MM.1S (cell line): ENCODE measurements at regions not wholly inside any gene's neighbourhood (a gene's known extent, or its start where the extent isn't known, plus 50 kb on each side); places are given as distances from the start of the nearest gene placed in this dataset.

Source experiments
- DNase-seq: peaks from one replicate; pipeline ENCODE4 v3.0.0-alpha.2; 2015
- H2AFZ ChIP-seq: fragments of 300-600 bp; sonication (generic); 2 replicates; pipeline ENCODE4 v1.6.0; 2016; ENCODE audit warnings: antibody characterized with exemption, low read length
- H3F3A ChIP-seq: fragments of 300-600 bp; sonication (generic); 2 replicates; pipeline ENCODE4 v1.6.1; 2016; ENCODE audit warnings: mild to moderate bottlenecking, antibody characterized with exemption, low read length, moderate library complexity, mixed read lengths; ENCODE audit not compliant: insufficient read depth
- H3K27ac ChIP-seq: fragments of 300-600 bp; sonication (generic); 2 replicates; pipeline ENCODE4 v1.5.1; 2016; ENCODE audit warnings: mild to moderate bottlenecking, low read length
- H3K27me3 ChIP-seq: fragments of 300-600 bp; sonication (generic); replicated peaks from 2 replicates; pipeline ENCODE4 v1.6.0; 2016; ENCODE audit warnings: low read length; ENCODE audit not compliant: insufficient read depth
- H3K36me3 ChIP-seq: fragments of 300-600 bp; sonication (generic); replicated peaks from 2 replicates; pipeline ENCODE4 v1.6.1; 2016; ENCODE audit warnings: mild to moderate bottlenecking, low read length, mixed read lengths; ENCODE audit not compliant: insufficient read depth
- H3K4me1 ChIP-seq: fragments of 300-600 bp; sonication (generic); 2 replicates; pipeline ENCODE4 v1.6.1; 2016; ENCODE audit warnings: low read length, mixed read lengths
- H3K4me2 ChIP-seq: fragments of 300-600 bp; sonication (generic); 2 replicates; pipeline ENCODE4 v1.6.0; 2016; ENCODE audit warnings: low read depth, low read length
- H3K4me3 ChIP-seq: fragments of 300-600 bp; sonication (generic); 2 replicates; pipeline ENCODE4 v1.5.1; 2016; ENCODE audit warnings: low read length, mixed read lengths
- H3K79me2 ChIP-seq: fragments of 300-600 bp; sonication (generic); 2 replicates; pipeline ENCODE4 v1.6.1; 2016; ENCODE audit warnings: mixed run types, low read length, mixed read lengths
- H3K9ac ChIP-seq: fragments of 300-600 bp; sonication (generic); 2 replicates; pipeline ENCODE4 v1.6.1; 2016; ENCODE audit warnings: low read length, mixed read lengths
- H3K9me2 ChIP-seq: fragments of 300-600 bp; sonication (generic); replicated peaks from 2 replicates; pipeline ENCODE4 v1.6.1; 2016; ENCODE audit warnings: mild to moderate bottlenecking, low read length, mixed read lengths; ENCODE audit not compliant: insufficient read depth
- H3K9me3 ChIP-seq: fragments of 300-600 bp; sonication (generic); replicated peaks from 2 replicates; pipeline ENCODE4 v1.6.1; 2016; ENCODE audit warnings: mild to moderate bottlenecking, low read length, mixed read lengths; ENCODE audit not compliant: insufficient read depth
- H4K20me1 ChIP-seq: fragments of 300-600 bp; sonication (generic); 2 replicates; pipeline ENCODE4 v1.6.1; 2016; ENCODE audit warnings: mild to moderate bottlenecking, low read length, moderate library complexity, mixed read lengths; ENCODE audit not compliant: insufficient read depth
- EZH2 ChIP-seq: fragments of 300-600 bp; sonication (generic); optimal IDR thresholded peaks from 2 replicates; pipeline ENCODE3; 2017; ENCODE audit warnings: low read depth, mild to moderate bottlenecking, antibody characterized with exemption, low read length, mixed read lengths
- EZH2phosphoT487 ChIP-seq: fragments of 300-600 bp; sonication (generic); IDR thresholded peaks from 2 replicates; pipeline ENCODE4 v1.6.1; 2018; ENCODE audit warnings: antibody characterized with exemption, low read length
- TF ChIP-seq, protein P1 (sequence below): fragments of 300-600 bp; sonication (generic); IDR thresholded peaks from 2 replicates; pipeline ENCODE4 v1.5.1; 2016; ENCODE audit warnings: antibody characterized with exemption, low read length, mixed read lengths

DNA sequence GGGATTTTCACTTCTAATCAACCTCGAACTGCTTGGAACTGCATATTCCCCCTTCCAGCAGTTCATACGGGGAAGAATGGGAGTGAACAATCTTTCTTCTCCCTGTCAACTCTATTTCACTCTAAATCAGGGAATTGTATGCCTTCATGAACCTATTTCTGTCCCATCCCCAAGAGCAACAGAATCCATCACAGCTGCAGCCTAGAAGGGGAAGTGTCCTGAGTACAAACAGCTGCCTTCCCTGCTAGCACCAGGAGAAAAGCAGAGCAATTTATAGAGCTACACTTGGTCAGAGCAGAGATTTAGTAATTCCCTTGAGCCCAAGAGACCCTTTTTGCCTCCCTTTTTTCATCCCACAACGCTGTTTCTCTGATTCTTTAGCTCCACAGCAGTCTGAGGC is 208.4 kb downstream of the ADGRG6 start:
- Histone ChIP-seq H3K4me2 (no peak overlapping the region), H2AFZ (no peak overlapping the region), H3K9me3 (no peaks in the 10 kb centered on the region), H3K27ac (no peak overlapping the region), H3K36me3 (no peaks in the 10 kb centered on the region), H3K79me2 (no peaks in the 10 kb centered on the region), H3K9ac (no peak overlapping the region), H3K4me3 (no peak overlapping the region), H4K20me1 (no peaks in the 10 kb centered on the region), H3F3A (no peaks in the 10 kb centered on the region), H3K27me3 (no peaks in the 10 kb centered on the region), H3K9me2 (no peaks in the 10 kb centered on the region), H3K4me1 (no peaks in the 10 kb centered on the region)
- no peak for DNase-seq
- TF ChIP-seq EZH2 = no peak
- no peak for TF ChIP-seq EZH2phosphoT487
- TF ChIP-seq, protein P1, sequence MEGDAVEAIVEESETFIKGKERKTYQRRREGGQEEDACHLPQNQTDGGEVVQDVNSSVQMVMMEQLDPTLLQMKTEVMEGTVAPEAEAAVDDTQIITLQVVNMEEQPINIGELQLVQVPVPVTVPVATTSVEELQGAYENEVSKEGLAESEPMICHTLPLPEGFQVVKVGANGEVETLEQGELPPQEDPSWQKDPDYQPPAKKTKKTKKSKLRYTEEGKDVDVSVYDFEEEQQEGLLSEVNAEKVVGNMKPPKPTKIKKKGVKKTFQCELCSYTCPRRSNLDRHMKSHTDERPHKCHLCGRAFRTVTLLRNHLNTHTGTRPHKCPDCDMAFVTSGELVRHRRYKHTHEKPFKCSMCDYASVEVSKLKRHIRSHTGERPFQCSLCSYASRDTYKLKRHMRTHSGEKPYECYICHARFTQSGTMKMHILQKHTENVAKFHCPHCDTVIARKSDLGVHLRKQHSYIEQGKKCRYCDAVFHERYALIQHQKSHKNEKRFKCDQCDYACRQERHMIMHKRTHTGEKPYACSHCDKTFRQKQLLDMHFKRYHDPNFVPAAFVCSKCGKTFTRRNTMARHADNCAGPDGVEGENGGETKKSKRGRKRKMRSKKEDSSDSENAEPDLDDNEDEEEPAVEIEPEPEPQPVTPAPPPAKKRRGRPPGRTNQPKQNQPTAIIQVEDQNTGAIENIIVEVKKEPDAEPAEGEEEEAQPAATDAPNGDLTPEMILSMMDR = no peak

DNA sequence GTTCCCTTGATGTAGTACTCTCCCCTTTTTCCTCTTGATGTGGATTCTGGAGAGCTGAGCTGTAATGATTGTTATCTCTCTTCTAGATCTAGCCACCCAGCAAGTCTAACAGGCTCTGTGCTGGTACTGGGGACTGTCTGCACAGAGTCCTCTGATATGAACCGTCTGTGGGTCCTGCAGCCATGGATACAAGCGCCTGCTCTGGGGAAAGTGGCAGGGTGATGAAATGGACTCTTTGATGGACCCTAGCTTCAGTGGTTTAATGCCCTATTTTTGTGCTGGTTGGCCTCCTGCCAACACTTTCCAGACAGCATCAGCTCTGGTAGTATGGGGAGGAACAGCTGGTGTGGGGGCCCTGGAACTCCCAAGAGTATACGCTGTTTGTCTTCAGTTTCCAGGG is 216.3 kb downstream of the ADGRG6 start:
- Histone ChIP-seq H3K4me3 (no peak overlapping the region), H3K36me3 (no peaks in the 10 kb centered on the region), H3K9me2 (no peaks in the 10 kb centered on the region), H3K4me1 (no peaks in the 10 kb centered on the region), H4K20me1 (no peaks in the 10 kb centered on the region), H3K9ac (no peak overlapping the region), H3K27ac (no peak overlapping the region), H3K4me2 (no peak overlapping the region), H3K79me2 (no peaks in the 10 kb centered on the region), H3K27me3 (no peaks in the 10 kb centered on the region), H3K9me3 (no peaks in the 10 kb centered on the region), H2AFZ (no peak overlapping the region), H3F3A (no peaks in the 10 kb centered on the region)
- TF ChIP-seq EZH2 (no peak), EZH2phosphoT487 (no peak)
- TF ChIP-seq, protein P1 = no peak
- no peak for DNase-seq

DNA sequence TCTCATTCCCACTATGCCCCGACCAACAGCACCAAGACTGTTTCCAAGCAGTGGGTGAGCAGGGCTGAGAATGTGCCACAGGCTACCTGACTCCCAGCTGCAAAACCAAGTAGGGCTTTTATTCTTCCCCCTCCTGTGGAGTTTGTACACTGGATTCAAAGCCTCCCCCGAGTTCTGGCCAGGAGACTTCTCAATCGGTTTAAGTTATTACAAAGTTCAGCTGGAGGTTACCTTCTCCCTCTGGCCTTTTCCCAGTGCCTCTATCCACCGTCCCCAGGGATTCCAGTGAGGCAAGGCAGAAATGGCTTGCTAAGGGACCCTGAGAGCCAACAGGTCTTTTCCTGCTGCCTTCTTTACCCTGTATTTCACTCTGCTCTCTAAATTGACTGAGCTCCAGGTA is 217.0 kb downstream of the ADGRG6 start:
- Histone ChIP-seq H3K4me2 (no peak overlapping the region), H3K4me1 (no peaks in the 10 kb centered on the region), H3K9me2 (no peaks in the 10 kb centered on the region), H3K9ac (no peak overlapping the region), H3K79me2 (no peaks in the 10 kb centered on the region), H3F3A (no peaks in the 10 kb centered on the region), H3K4me3 (no peak overlapping the region), H2AFZ (no peak overlapping the region), H3K27ac (no peak overlapping the region), H3K27me3 (no peaks in the 10 kb centered on the region), H3K9me3 (no peaks in the 10 kb centered on the region), H3K36me3 (no peaks in the 10 kb centered on the region), H4K20me1 (no peaks in the 10 kb centered on the region)
- no peak for DNase-seq
- TF ChIP-seq EZH2 (no peak), EZH2phosphoT487 (no peak)
- TF ChIP-seq, protein P1 = no peak

DNA sequence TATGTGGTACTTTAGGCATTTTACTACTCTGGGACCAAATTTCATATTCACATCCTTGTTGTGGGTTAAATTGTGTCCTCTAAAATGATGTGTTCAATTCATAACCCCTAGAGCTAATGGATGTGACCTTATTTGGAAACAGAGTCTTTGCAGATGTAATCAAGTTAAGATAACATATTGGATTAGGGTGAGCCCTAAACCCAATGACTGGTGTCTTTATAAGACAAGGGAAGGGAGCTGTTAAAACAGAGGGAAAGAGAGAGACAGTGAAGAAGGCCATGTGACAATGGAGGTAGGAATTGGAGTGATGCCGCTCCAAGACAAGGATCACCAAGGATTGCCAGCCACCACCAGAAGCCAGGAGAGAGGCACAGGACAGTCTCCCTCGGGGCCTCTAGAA is 220.0 kb downstream of the ADGRG6 start:
- no peaks in the 10 kb centered on the region for H3K36me3 ChIP-seq
- no peaks in the 10 kb centered on the region for H3F3A ChIP-seq
- H3K27ac ChIP-seq = no peak overlapping the region
- H3K9me2 ChIP-seq = no peaks in the 10 kb centered on the region
- no peaks in the 10 kb centered on the region for H4K20me1 ChIP-seq
- H3K9me3 ChIP-seq = no peaks in the 10 kb centered on the region
- H3K9ac ChIP-seq = no peak overlapping the region
- H3K27me3 ChIP-seq = no peaks in the 10 kb centered on the region
- H3K79me2 ChIP-seq = no peaks in the 10 kb centered on the region
- no peak overlapping the region for H3K4me3 ChIP-seq
- no peak for DNase-seq
- H2AFZ ChIP-seq = no peak overlapping the region
- H3K4me1 ChIP-seq = no peaks in the 10 kb centered on the region
- no peak for TF ChIP-seq EZH2phosphoT487
- TF ChIP-seq, protein P1 = no peak
- TF ChIP-seq EZH2 = no peak
- no peak overlapping the region for H3K4me2 ChIP-seq
